Rectal smooth muscle tissue (tissue), 1 donor: ENCODE measurements at regions not wholly inside any gene's neighbourhood (a gene's known extent, or its start where the extent isn't known, plus 50 kb on each side); places are given as distances from the start of the nearest gene placed in this dataset.

ENCODE experiments used
- H3K27ac ChIP-seq: one replicate; pipeline ENCODE4 v1.7.0; 2013; ENCODE audit warnings: low read depth, low read length, inconsistent platforms
- H3K27me3 ChIP-seq: one replicate; pipeline ENCODE4 v1.7.0; 2013; ENCODE audit warnings: low read length; ENCODE audit not compliant: control insufficient read depth, insufficient read depth
- H3K36me3 ChIP-seq: one replicate; pipeline ENCODE4 v1.7.0; 2013; ENCODE audit warnings: low read length; ENCODE audit not compliant: control insufficient read depth, insufficient read depth
- H3K4me1 ChIP-seq: one replicate; pipeline ENCODE4 v1.7.0; 2013; ENCODE audit warnings: low read length; ENCODE audit not compliant: control insufficient read depth, insufficient read depth
- H3K4me3 ChIP-seq: one replicate; pipeline ENCODE4 v1.7.0; 2013; ENCODE audit warnings: low read length
- H3K9ac ChIP-seq: one replicate; pipeline ENCODE4 v1.7.0; 2013; ENCODE audit warnings: low read length

- Histone ChIP-seq H3K4me3 (no peak overlapping the region), H3K27ac (no peak overlapping the region), H3K4me1 (no peaks in the 10 kb centered on the region), H3K27me3 (no peaks in the 10 kb centered on the region), H3K9ac (no peak overlapping the region), H3K36me3 (no peaks in the 10 kb centered on the region)
Measured at GRCh38 chr16:80147026-80147655, 393.7 kb upstream of the DYNLRB2 start.

GRCh38 chr16:80144191-80144590 lies 396.6 kb upstream of the DYNLRB2 start:
- no peak overlapping the region for H3K27ac ChIP-seq
- H3K27me3 ChIP-seq = no peaks in the 10 kb centered on the region
- no peak overlapping the region for H3K4me3 ChIP-seq
- no peaks in the 10 kb centered on the region for H3K36me3 ChIP-seq
- no peaks in the 10 kb centered on the region for H3K4me1 ChIP-seq
- no peak overlapping the region for H3K9ac ChIP-seq

DNA sequence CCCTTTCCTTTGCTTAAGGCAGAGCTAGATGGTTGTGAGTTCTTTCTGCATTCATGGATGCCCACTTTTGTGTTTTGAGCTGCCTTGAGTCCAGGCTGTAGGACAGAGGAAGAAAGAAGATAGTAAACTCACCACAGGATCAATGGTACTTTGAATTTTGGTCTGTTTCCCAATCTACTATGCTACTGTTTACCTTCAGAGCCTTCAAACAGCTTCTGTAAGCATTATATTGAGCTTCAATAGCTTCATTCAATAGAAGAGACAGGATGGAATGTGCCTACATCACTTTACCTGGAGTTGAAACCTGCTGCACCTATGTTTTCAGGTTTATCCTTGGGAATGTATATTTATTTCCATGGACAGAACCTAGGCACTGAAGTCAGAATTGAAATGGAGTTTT lies 397.9 kb upstream of the DYNLRB2 start:
- no peak overlapping the region for H3K27ac ChIP-seq
- H3K4me3 ChIP-seq = no peak overlapping the region
- H3K36me3 ChIP-seq = no peaks in the 10 kb centered on the region
- no peaks in the 10 kb centered on the region for H3K27me3 ChIP-seq
- no peaks in the 10 kb centered on the region for H3K4me1 ChIP-seq
- H3K9ac ChIP-seq = no peak overlapping the region

DNA sequence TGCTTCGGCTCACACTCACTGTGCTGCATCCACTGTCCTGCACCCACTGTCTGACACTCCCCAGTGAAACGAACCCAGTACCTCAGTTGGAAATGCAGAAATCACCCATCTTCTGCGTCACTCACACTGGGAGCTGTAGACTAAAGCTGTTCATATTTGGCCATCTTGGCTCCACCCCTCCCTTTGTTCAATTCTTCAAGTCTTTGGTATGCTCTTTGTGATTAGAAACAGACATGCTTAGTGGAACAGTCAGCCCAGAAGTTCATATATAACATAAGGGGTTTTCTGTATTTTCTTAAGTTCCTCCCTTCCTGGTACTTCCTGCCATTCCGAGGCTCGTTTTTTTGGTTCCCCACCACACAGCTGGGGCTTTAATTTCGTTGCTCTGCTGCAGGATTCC lies 398.5 kb upstream of the DYNLRB2 start:
- Histone ChIP-seq H3K9ac (no peak overlapping the region), H3K4me1 (no peaks in the 10 kb centered on the region), H3K27me3 (no peaks in the 10 kb centered on the region), H3K27ac (no peak overlapping the region), H3K36me3 (no peaks in the 10 kb centered on the region), H3K4me3 (no peak overlapping the region)

- no peaks in the 10 kb centered on the region for H3K27me3 ChIP-seq
Measured at GRCh38 chr16:80129791-80130190, 411.0 kb upstream of the DYNLRB2 start.

GRCh38 chr16:80125677-80126076 lies 415.1 kb upstream of the DYNLRB2 start:
- Histone ChIP-seq H3K4me1 (peaks cover 5% of the 10 kb centered on the region), H3K27me3 (no peaks in the 10 kb centered on the region), H3K36me3 (no peaks in the 10 kb centered on the region), H3K4me3 (no peak overlapping the region), H3K9ac (no peak overlapping the region), H3K27ac (no peak overlapping the region)

More at GRCh38 chr16:80129791-80130190, 411.0 kb upstream of the DYNLRB2 start:
- H3K9ac ChIP-seq = no peak overlapping the region
- no peak overlapping the region for H3K27ac ChIP-seq
- H3K36me3 ChIP-seq = no peaks in the 10 kb centered on the region
- H3K4me1 ChIP-seq = no peaks in the 10 kb centered on the region
- no peak overlapping the region for H3K4me3 ChIP-seq

DNA sequence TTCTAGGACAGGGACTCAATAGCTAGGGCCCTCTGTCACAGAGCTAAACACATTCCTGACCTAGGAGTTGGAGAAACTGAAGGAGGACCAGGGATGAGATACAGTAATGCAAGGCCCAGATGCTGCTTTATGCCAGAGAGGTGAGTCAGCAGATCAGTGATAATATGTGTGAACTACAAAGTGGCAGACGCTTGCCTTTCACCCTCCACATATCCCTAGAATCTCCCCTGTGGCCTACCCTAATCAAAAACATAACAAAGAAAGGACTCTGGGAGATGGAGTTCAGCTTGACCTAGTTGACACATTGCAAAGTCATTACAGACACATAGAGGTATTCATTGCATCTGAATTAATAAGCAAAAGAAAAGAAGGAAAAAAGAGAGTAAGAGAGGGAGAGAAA lies 417.6 kb upstream of the DYNLRB2 start:
- Histone ChIP-seq H3K4me3 (no peak overlapping the region), H3K27ac (no peak overlapping the region), H3K27me3 (no peaks in the 10 kb centered on the region), H3K36me3 (no peaks in the 10 kb centered on the region), H3K9ac (no peak overlapping the region), H3K4me1 (peaks cover 5% of the 10 kb centered on the region)

DNA sequence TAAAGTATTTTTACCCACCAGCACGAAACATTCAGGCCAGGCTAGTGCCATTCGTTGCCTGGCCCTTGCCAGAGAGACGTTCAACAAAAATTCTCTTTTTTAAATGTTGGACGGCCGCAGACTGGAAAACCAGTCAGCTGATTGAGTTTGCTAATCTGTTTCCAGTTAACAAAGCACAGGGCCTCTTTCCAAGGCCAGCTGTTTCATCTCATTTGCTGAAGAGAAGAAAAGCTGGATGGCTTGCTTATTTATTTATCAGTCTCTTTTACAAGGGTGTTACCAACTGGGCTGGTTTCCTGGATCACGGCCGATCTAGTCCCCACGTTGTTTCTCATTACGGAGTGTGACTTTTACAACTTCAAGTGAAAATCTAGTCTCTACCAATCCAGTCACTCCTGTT lies 418.7 kb upstream of the DYNLRB2 start:
- peaks cover 5% of the 10 kb centered on the region for H3K4me1 ChIP-seq
- H3K9ac ChIP-seq = no peak overlapping the region
- H3K27me3 ChIP-seq = no peaks in the 10 kb centered on the region
- no peak overlapping the region for H3K4me3 ChIP-seq
- H3K27ac ChIP-seq = no peak overlapping the region
- no peaks in the 10 kb centered on the region for H3K36me3 ChIP-seq

- no peaks in the 10 kb centered on the region for H3K27me3 ChIP-seq
- H3K36me3 ChIP-seq = no peaks in the 10 kb centered on the region
- H3K4me1 ChIP-seq = peaks cover 5% of the 10 kb centered on the region
- no peak overlapping the region for H3K4me3 ChIP-seq
- no peak overlapping the region for H3K9ac ChIP-seq
- H3K27ac ChIP-seq = no peak overlapping the region
Measured at GRCh38 chr16:80121522-80121909, 419.3 kb upstream of the DYNLRB2 start.

- Histone ChIP-seq H3K27ac (no peak overlapping the region), H3K36me3 (no peaks in the 10 kb centered on the region), H3K4me3 (no peak overlapping the region), H3K9ac (no peak overlapping the region), H3K27me3 (no peaks in the 10 kb centered on the region), H3K4me1 (peaks cover 5% of the 10 kb centered on the region)
Measured at GRCh38 chr16:80120899-80121521, 419.8 kb upstream of the DYNLRB2 start.

DNA sequence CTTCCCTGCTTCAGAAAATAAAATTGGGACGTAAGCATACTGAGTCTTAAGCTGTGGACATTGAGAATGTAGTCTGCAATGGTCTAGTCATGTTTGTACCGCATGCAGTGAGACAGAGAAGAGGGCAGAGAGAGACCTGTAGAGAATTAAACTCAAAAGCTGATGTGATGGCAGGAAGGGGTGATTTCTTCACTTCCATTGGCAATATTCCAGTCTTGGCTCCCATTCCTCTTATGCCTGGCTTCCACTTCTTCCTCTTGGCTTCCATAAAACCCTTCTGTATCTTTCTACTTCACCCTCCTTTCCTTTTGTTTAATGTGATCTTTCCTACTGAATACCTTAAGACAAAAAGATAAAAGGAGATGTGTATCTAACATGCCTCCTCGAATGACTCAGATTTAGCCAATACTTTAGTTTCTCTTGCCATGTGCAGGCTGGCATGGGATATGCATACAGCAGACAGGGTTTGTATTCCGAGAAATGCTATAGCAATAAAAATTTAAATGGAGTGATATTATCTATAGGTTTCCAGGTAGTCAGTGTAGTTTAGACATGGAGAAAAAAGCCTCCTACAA lies 423.1 kb upstream of the DYNLRB2 start:
- H3K4me1 ChIP-seq = peaks cover 5% of the 10 kb centered on the region
- no peaks in the 10 kb centered on the region for H3K27me3 ChIP-seq
- H3K4me3 ChIP-seq = no peak overlapping the region
- H3K9ac ChIP-seq = no peak overlapping the region
- H3K36me3 ChIP-seq = no peaks in the 10 kb centered on the region
- no peak overlapping the region for H3K27ac ChIP-seq

DNA sequence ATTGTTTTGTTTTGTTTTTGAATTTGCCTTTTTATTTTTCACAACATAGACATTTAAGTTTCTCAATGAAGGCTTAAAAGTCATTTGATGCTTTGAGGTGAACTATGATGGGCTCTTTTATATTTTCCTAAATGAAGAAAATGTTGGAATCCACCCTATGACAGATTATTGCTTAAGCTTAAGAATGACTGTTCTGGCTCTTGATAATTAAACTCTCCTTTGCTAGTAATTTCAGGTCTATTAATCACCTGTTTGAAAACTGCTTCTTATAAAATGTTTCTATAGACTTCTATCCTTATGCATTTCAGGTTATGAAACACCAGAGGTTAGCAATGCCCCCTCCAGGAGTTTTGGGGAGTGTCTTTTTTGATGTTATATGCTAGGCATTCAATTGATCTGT lies 424.1 kb upstream of the DYNLRB2 start:
- Histone ChIP-seq H3K9ac (no peak overlapping the region), H3K36me3 (no peaks in the 10 kb centered on the region), H3K27ac (no peak overlapping the region), H3K27me3 (no peaks in the 10 kb centered on the region), H3K4me3 (no peak overlapping the region), H3K4me1 (no peaks in the 10 kb centered on the region)

DNA sequence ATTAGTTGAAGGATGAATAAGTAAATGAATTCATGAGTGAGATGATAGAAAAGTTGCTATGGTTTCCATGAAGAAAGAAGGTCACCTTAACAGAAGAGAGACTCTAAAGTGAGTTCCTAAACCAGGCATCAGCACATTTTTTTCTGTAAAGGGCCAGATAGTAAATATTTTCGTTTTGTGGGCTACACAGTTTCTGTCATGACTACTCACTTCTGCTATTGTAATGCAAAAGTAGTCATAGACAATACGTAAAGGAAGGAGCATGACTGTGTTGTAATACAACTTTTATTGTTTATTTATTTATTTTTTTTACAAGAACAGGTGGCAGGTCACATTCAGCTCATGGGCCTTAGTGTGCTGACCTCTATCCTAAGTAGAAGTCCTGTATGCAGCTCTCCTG lies 426.1 kb upstream of the DYNLRB2 start:
- H3K9ac ChIP-seq = no peak overlapping the region
- H3K27me3 ChIP-seq = no peaks in the 10 kb centered on the region
- no peak overlapping the region for H3K4me3 ChIP-seq
- H3K36me3 ChIP-seq = no peaks in the 10 kb centered on the region
- H3K27ac ChIP-seq = no peak overlapping the region
- H3K4me1 ChIP-seq = no peaks in the 10 kb centered on the region
